SK-N-SH (cell line): ENCODE measurements at regions not wholly inside any gene's neighbourhood (a gene's known extent, or its start where the extent isn't known, plus 50 kb on each side); places are given as distances from the start of the nearest gene placed in this dataset.

Experiments used
- CTCF ChIA-PET: fragments of 300-600, 350-600 bp; formaldehyde crosslinking; extraction: SDS; loops from one replicate; lab custom pipeline; 2021; lab: Yijun Ruan, JAX
- POLR2A ChIA-PET: fragments of 350-600 bp; sonication (Branson Sonifier 250); formaldehyde crosslinking; extraction: SDS; loops from one replicate; lab custom pipeline; 2020; ENCODE audit warnings: antibody characterized with exemption, inconsistent platforms; lab: Yijun Ruan, JAX
- DNase-seq: peaks from one replicate; pipeline ENCODE4 v3.0.0; 2012
- H2AFZ ChIP-seq: fragments of 200-600 bp; sonication (generic); 2 replicates; pipeline ENCODE4 v1.8.1; 2016; ENCODE audit warnings: antibody characterized with exemption, mild to moderate bottlenecking, low read depth
- H3F3A ChIP-seq: fragments of 200-600 bp; sonication (generic); replicated peaks from 2 replicates; pipeline ENCODE3; 2016; ENCODE audit warnings: antibody characterized with exemption, mild to moderate bottlenecking; ENCODE audit not compliant: insufficient read depth
- H3K27ac ChIP-seq, 2 experiments: fragments of 200-500 bp in 1 of 2; fragments of 200-600 bp in 1 of 2; sonication (Bioruptor generic) in 1 of 2; sonication (generic), shearing (Covaris generic) in 1 of 2; 2 replicates each; pipeline versions ENCODE4 v1.5.1 to v1.6.1; 2014 to 2016; ENCODE audit warnings: low read depth in 2 of 2, inconsistent platforms in 1 of 2, low read length in 1 of 2, mild to moderate bottlenecking in 1 of 2, mixed read lengths in 1 of 2
- H3K27me3 ChIP-seq: fragments of 200-600 bp; sonication (generic), shearing (Covaris generic); 2 replicates; pipeline ENCODE4 v1.6.1; 2016; ENCODE audit warnings: mixed run types; ENCODE audit not compliant: insufficient read depth
- H3K36me3 ChIP-seq, 2 experiments: fragments of 200-500 bp in 1 of 2; fragments of 200-600 bp in 1 of 2; sonication (Bioruptor generic) in 1 of 2; sonication (generic) in 1 of 2; replicated peaks in 1 of 2; 2 replicates each; pipeline versions ENCODE3 to v1.5.1; 2014 to 2016; ENCODE audit warnings: low read length in 1 of 2, mild to moderate bottlenecking in 1 of 2; ENCODE audit not compliant: insufficient read depth in 2 of 2, control insufficient read depth in 1 of 2
- H3K4me1 ChIP-seq, 2 experiments: fragments of 200-500 bp in 1 of 2; fragments of 200-600 bp in 1 of 2; sonication (Bioruptor generic) in 1 of 2; sonication (generic), shearing (Covaris generic) in 1 of 2; 2 replicates each; pipeline versions ENCODE4 v1.5.1 to v1.6.1; 2014 to 2016; ENCODE audit warnings: low read depth in 1 of 2, low read length in 1 of 2, mixed run types in 1 of 2; ENCODE audit not compliant: insufficient read depth in 2 of 2, control insufficient read depth in 1 of 2
- H3K4me2 ChIP-seq: fragments of 200-600 bp; sonication (generic), shearing (Covaris generic); 2 replicates; pipeline ENCODE4 v1.6.1; 2017; ENCODE audit warnings: mixed run types
- H3K4me3 ChIP-seq, 2 experiments: fragments of 200-500 bp in 1 of 2; fragments of 200-600 bp in 1 of 2; sonication (Bioruptor generic) in 1 of 2; sonication (generic), shearing (Covaris generic) in 1 of 2; 2 replicates each; pipeline versions ENCODE4 v1.5.1 to v1.8.1; 2014 to 2016; ENCODE audit warnings: low read depth in 2 of 2, inconsistent platforms in 1 of 2, low read length in 1 of 2, mild to moderate bottlenecking in 1 of 2, mixed read lengths in 1 of 2, moderate library complexity in 1 of 2
- H3K79me2 ChIP-seq: fragments of 200-600 bp; sonication (generic); 2 replicates; pipeline ENCODE4 v1.8.1; 2017; ENCODE audit warnings: mild to moderate bottlenecking; ENCODE audit not compliant: insufficient read depth
- H3K9ac ChIP-seq: fragments of 200-600 bp; sonication (generic); 2 replicates; pipeline ENCODE4 v1.6.1; 2017; ENCODE audit warnings: mixed run types
- H3K9me2 ChIP-seq: fragments of 200-600 bp; sonication (generic); 2 replicates; pipeline ENCODE4 v1.6.1; 2017; ENCODE audit warnings: mixed run types
- H3K9me3 ChIP-seq: fragments of 200-600 bp; sonication (generic); 2 replicates; pipeline ENCODE4 v1.6.1; 2017; ENCODE audit warnings: mixed run types, mild to moderate bottlenecking, moderate library complexity
- H4K20me1 ChIP-seq: fragments of 200-600 bp; sonication (generic); 2 replicates; pipeline ENCODE4 v1.6.1; 2017; ENCODE audit warnings: mild to moderate bottlenecking, mixed run types; ENCODE audit not compliant: insufficient read depth
- CHD2 ChIP-seq: fragments of 150-350 bp; IDR thresholded peaks from 2 replicates; pipeline ENCODE4 v1.6.1; 2018; ENCODE audit warnings: low read length; ENCODE audit not compliant: partially characterized antibody
- EP300 ChIP-seq, 2 experiments: IDR thresholded peaks; 2 replicates each; pipeline versions ENCODE4 v1.4.0 to v1.6.1; 2012; ENCODE audit warnings: borderline replicate concordance in 1 of 2, low read depth in 1 of 2, low read length in 1 of 2
- GABPA ChIP-seq: IDR thresholded peaks from 2 replicates; pipeline ENCODE4 v1.4.0; 2012; ENCODE audit warnings: low read depth, mild to moderate bottlenecking
- GATA2 ChIP-seq: sonication (generic); formaldehyde crosslinking; IDR thresholded peaks from 2 replicates; pipeline ENCODE4 v1.5.0; 2020; ENCODE audit warnings: mild to moderate bottlenecking, missing genetic modification reagents
- MXI1 ChIP-seq: IDR thresholded peaks from 2 replicates; pipeline ENCODE4 v1.6.1; 2012; ENCODE audit warnings: mild to moderate bottlenecking, low read depth, low read length, improper control_type of control experiment
- NRF1 ChIP-seq: IDR thresholded peaks from 2 replicates; pipeline ENCODE4 v1.6.1; 2012; ENCODE audit warnings: low read depth, mild to moderate bottlenecking, low read length
- RCOR1 ChIP-seq: fragments of 150-350 bp; IDR thresholded peaks from 2 replicates; pipeline ENCODE4 v1.6.1; 2017; ENCODE audit warnings: antibody characterized with exemption, low read length
- SMC3 ChIP-seq: IDR thresholded peaks from 2 replicates; pipeline ENCODE4 v1.6.1; 2012; ENCODE audit warnings: low read depth, low read length, improper control_type of control experiment
- TAF1 ChIP-seq: IDR thresholded peaks from 2 replicates; pipeline ENCODE4 v1.6.1; 2012; ENCODE audit warnings: low read depth, mild to moderate bottlenecking, low read length, moderate library complexity, borderline replicate concordance
- TCF12 ChIP-seq: IDR thresholded peaks from 2 replicates; pipeline ENCODE4 v1.4.0; 2012
- WGBS: methylation state at CpG from one replicate; pipeline ENCODE4 v1.1.6; 2017; ENCODE audit warnings: low lambda C conversion rate; 5-methylcytosine and 5-hydroxymethylcytosine counted together

GRCh38 chr11:134760957-134761356 lies 348.9 kb upstream of the B3GAT1 start:
- no peak for DNase-seq

GRCh38 chr11:134760299-134760698 lies 348.3 kb upstream of the B3GAT1 start:
- ChIA-PET POLR2A (no interaction called here), CTCF (no interaction called here)
- Histone ChIP-seq H3K27me3 (no peaks in the 10 kb centered on the region), H3K36me3 (no peaks in the 10 kb centered on the region), H3K9me3 (no peaks in the 10 kb centered on the region), H3K27ac (no peak overlapping the region), H3K9ac (no peak overlapping the region), H3K4me1 (peaks cover 0 to 11% of the 10 kb centered on the region in 2 experiments; a peak in 1 of 4 replicates), H3F3A (no peaks in the 10 kb centered on the region), H3K4me3 (no peak overlapping the region), H4K20me1 (no peaks in the 10 kb centered on the region), H2AFZ (no peak overlapping the region), H3K79me2 (no peaks in the 10 kb centered on the region)
- no peak for DNase-seq
- TF ChIP-seq NRF1, result no peak
- TF ChIP-seq MXI1, result no peak
- TF ChIP-seq GATA2 (CRISPR knock-in tag), result no peak
- TF ChIP-seq RCOR1, result no peak
- TF ChIP-seq, all 33 proteins: peak for 0
- WGBS, result 33% methylated on average over 8 of the region's 12 CpGs
- no peak overlapping the region for H3K4me2 ChIP-seq
- no peaks in the 10 kb centered on the region for H3K9me2 ChIP-seq

More at GRCh38 chr11:134760957-134761356, 348.9 kb upstream of the B3GAT1 start:
- Histone ChIP-seq H3K9me2 (no peaks in the 10 kb centered on the region), H3K27ac (no peak overlapping the region), H2AFZ (no peak overlapping the region), H3K79me2 (no peaks in the 10 kb centered on the region), H3K4me3 (no peak overlapping the region), H3K4me2 (no peak overlapping the region), H3K9ac (no peak overlapping the region), H3K27me3 (no peaks in the 10 kb centered on the region), H3K36me3 (no peaks in the 10 kb centered on the region), H3K9me3 (no peaks in the 10 kb centered on the region), H3F3A (no peaks in the 10 kb centered on the region), H3K4me1 (peaks cover 0 to 11% of the 10 kb centered on the region in 2 experiments; a peak in 1 of 4 replicates), H4K20me1 (no peaks in the 10 kb centered on the region)
- ChIA-PET POLR2A (no interaction called here), CTCF (no interaction called here)
- WGBS, result 40% methylated on average over 3 of the region's 3 CpGs
- no peak for TF ChIP-seq TCF12
- no peak for TF ChIP-seq GABPA
- no peak for TF ChIP-seq TAF1
- no peak for TF ChIP-seq CHD2
- no peak for TF ChIP-seq SMC3
- TF ChIP-seq, all 33 proteins: peak for 0

GRCh38 chr11:134759855-134760254 lies 347.8 kb upstream of the B3GAT1 start:
- Histone ChIP-seq H3K4me1 (peaks cover 0 to 11% of the 10 kb centered on the region in 2 experiments; a peak in 1 of 4 replicates), H3K4me2 (no peak overlapping the region), H3K79me2 (no peaks in the 10 kb centered on the region), H3K36me3 (no peaks in the 10 kb centered on the region), H3K9me2 (no peaks in the 10 kb centered on the region), H3K9me3 (no peaks in the 10 kb centered on the region), H3K4me3 (no peak overlapping the region), H2AFZ (no peak overlapping the region), H3K9ac (no peak overlapping the region), H3F3A (no peaks in the 10 kb centered on the region), H4K20me1 (no peaks in the 10 kb centered on the region), H3K27me3 (no peaks in the 10 kb centered on the region), H3K27ac (no peak overlapping the region)
- TF ChIP-seq TAF1 (no peak), EP300 (IDR thresholded peaks at IDR 0.05; ENCODE audit: borderline replicate concordance in 1 of 2, low read depth in 1 of 2, low read length in 1 of 2) (no peak)
- WGBS, result 20% methylated on average over 1 of the region's 11 CpGs
- DNase-seq, result no peak
- POLR2A ChIA-PET, result no interaction called here
- CTCF ChIA-PET, result no interaction called here
